Subcutaneous abdominal adipose tissue (tissue), 5 donors: ENCODE measurements at regions not wholly inside any gene's neighbourhood (a gene's known extent, or its start where the extent isn't known, plus 50 kb on each side); places are given as distances from the start of the nearest gene placed in this dataset.

ENCODE experiments used
- H3K27ac ChIP-seq: one replicate; pipeline ENCODE4 v1.7.0; 2013; ENCODE audit warnings: low read depth, mild to moderate bottlenecking, inconsistent platforms, low read length, moderate library complexity
- H3K27me3 ChIP-seq, 5 donors: one replicate each; pipeline ENCODE4 v1.7.0; 2013; ENCODE audit warnings: low read length in 5 of 5, inconsistent platforms in 1 of 5; ENCODE audit not compliant: control insufficient read depth in 5 of 5, insufficient read depth in 4 of 5
- H3K36me3 ChIP-seq, 5 donors: one replicate each; pipeline ENCODE4 v1.7.0; 2013; ENCODE audit warnings: low read length in 5 of 5; ENCODE audit not compliant: control insufficient read depth in 5 of 5, insufficient read depth in 5 of 5
- H3K4me1 ChIP-seq, 5 donors: one replicate each; pipeline ENCODE4 v1.7.0; 2013; ENCODE audit warnings: low read length in 5 of 5, mild to moderate bottlenecking in 3 of 5, moderate library complexity in 1 of 5; ENCODE audit not compliant: control insufficient read depth in 5 of 5, insufficient read depth in 5 of 5
- H3K4me3 ChIP-seq, 5 donors: one replicate each; pipeline ENCODE4 v1.7.0; 2013; ENCODE audit warnings: low read length in 5 of 5, low read depth in 1 of 5
- H3K9ac ChIP-seq, 5 donors: one replicate each; pipeline ENCODE4 v1.7.0; 2013; ENCODE audit warnings: low read length in 5 of 5, mild to moderate bottlenecking in 4 of 5, moderate library complexity in 3 of 5
- H3K9me3 ChIP-seq, 5 donors: one replicate each; pipeline ENCODE4 v1.7.0; 2013; ENCODE audit warnings: low read length in 5 of 5; ENCODE audit not compliant: control insufficient read depth in 5 of 5
- donor health status: healthy.
- donor health status: healthy.
- donor health status: healthy.
- donor health status: healthy.
- donor health status: healthy.

DNA sequence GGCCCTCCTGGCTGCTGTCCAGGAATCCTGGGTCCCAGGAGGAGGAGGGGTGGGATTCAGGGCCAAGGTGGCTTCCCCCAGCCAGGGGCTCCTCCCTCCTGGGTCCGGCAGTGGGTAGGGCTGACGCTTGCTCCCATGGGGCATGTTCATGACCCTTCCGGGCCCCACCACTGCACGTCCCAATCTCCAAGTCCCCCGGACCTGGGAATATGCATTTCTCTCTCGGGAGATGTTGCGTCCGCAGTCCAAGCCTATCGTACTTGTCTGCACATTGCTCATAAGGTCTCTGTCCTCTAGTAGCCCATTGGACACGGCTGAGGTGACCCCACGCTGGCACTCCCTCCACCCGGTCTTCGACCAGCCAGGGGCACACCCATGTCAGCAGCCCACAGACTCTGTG lies 192.3 kb downstream of the TEX29 start:
- H3K4me1 ChIP-seq, result no peaks in the 10 kb centered on the region
- peaks cover 6 to 54% (median 31%) of the 10 kb centered on the region in 5 donors for H3K27me3 ChIP-seq
- H3K36me3 ChIP-seq, result no peaks in the 10 kb centered on the region
- no peak overlapping the region for H3K4me3 ChIP-seq
- no peak overlapping the region for H3K9ac ChIP-seq
- no peak overlapping the region for H3K27ac ChIP-seq
- H3K9me3 ChIP-seq, result no peaks in the 10 kb centered on the region

DNA sequence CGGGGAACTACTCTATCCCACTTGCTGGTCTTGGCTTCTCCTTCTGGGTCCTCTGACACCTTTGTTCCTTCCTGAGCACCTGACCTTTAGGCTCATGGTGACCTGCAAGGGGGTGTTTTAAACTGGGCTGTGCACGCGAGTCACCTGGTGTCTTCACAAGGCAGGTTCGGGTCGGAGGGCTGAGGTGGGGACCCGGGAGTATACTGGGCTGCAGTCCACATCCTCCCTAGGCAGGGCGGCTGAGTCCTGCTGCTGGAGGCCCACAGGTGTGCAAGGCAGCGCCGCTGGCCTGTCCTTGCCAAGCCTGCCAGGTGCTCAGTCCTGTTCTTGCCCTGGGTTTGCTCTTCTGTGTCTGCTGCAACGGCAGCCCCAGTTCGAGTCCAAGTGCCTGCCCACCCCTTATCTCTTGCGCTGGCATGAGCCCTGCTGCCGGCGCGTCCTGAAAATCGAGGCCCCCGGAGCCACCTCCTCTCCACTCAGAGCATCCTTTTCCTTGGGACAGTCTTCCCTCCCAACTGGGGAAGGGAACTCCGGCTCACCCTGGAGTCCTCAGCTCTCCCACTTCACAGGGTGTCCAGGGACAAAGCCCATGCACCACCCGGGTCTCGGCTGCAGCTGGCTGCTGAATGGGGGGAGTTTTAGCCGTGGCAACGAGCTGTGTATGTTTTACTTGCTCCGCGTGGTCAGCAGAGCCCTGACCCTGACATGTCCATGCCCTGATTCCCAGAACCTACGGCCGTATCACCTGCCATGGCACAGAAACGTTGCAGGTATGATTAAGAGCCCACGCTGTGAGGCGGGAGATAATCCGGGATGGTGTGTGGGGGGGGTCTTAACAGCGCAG lies 193.5 kb downstream of the TEX29 start:
- Histone ChIP-seq H3K27ac (no peak overlapping the region), H3K4me3 (no peak overlapping the region), H3K9me3 (no peaks in the 10 kb centered on the region), H3K9ac (no peak overlapping the region), H3K36me3 (no peaks in the 10 kb centered on the region), H3K27me3 (peaks cover 6 to 58% (median 31%) of the 10 kb centered on the region in 5 donors), H3K4me1 (peaks cover 0 to under 1% (median 0%) of the 10 kb centered on the region in 5 donors)

DNA sequence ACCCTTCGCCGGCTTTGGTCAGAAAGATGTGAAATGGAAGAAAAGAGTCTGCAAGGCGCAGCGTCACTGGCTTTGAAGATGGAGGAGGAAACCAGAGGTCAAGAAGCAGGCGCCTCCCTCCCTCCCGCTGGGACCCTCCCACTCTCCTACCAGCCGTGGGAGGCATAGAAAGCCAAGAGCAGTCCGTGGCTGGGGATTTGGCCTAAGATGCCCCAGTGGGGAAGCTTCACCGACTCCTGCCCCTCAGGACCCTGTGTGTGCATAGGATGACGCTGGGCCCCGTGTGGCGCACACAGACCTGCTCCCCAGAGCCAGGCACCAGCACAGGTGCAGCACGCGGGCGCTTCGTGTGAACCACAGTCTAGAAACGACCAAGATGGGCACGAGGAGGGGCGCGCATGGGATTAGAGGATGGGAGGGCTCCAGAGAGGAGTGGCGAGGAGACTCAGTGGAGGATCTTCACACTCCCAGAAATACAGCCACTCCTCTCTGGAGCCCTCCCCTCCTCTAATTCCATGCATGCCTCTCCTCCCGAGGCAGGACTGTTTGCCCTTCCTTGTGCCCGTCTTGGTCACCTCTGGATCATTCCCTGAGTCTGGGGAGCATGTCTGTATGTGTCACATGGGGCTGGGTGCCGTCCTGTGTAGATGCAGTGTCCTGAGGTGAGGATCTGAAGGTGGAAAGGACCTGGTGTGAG lies 194.3 kb downstream of the TEX29 start:
- Histone ChIP-seq H3K9ac (no peak overlapping the region), H3K4me1 (peaks cover 0 to 5% (median 0%) of the 10 kb centered on the region in 5 donors), H3K36me3 (no peaks in the 10 kb centered on the region), H3K4me3 (no peak overlapping the region), H3K27me3 (peaks cover 6 to 58% (median 31%) of the 10 kb centered on the region in 5 donors), H3K27ac (no peak overlapping the region), H3K9me3 (no peaks in the 10 kb centered on the region)

GRCh38 chr13:111515307-111515617 lies 194.8 kb downstream of the TEX29 start:
- H3K4me3 ChIP-seq, result no peak overlapping the region
- peaks cover 0 to 5% (median 0%) of the 10 kb centered on the region in 5 donors for H3K4me1 ChIP-seq
- no peak overlapping the region for H3K9ac ChIP-seq
- no peaks in the 10 kb centered on the region for H3K36me3 ChIP-seq
- no peaks in the 10 kb centered on the region for H3K9me3 ChIP-seq
- no peak overlapping the region for H3K27ac ChIP-seq
- H3K27me3 ChIP-seq, result peaks cover 6 to 57% (median 31%) of the 10 kb centered on the region in 5 donors

DNA sequence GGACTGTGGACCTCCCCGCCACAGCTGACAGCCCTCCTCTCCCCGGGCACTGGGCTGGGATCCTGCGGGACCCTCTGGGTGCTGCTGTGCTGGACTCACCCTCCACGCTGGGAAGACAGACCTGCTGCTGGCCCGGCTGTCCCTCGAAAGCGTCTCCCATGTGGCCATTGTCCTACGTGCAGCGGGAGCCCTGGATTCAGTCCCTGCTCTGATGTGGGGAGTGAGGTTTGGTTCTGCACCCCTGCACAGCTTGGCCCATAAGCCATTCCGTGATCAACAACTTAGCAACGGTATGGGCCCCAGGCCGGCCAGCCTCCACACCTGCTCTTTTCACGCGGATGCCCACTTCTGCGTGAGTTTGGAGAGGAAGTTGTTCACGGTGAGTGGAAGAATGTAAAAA lies 195.2 kb downstream of the TEX29 start:
- Histone ChIP-seq H3K36me3 (no peaks in the 10 kb centered on the region), H3K4me3 (no peak overlapping the region), H3K27me3 (peaks cover 6 to 53% (median 31%) of the 10 kb centered on the region in 5 donors), H3K4me1 (peaks cover 0 to 5% (median 0%) of the 10 kb centered on the region in 5 donors), H3K9me3 (no peaks in the 10 kb centered on the region), H3K9ac (no peak overlapping the region), H3K27ac (no peak overlapping the region)

GRCh38 chr13:111516712-111517640 lies 196.5 kb downstream of the TEX29 start:
- Histone ChIP-seq H3K27me3 (peaks cover 6 to 41% (median 30%) of the 10 kb centered on the region in 5 donors), H3K4me3 (no peak overlapping the region), H3K9me3 (no peaks in the 10 kb centered on the region), H3K4me1 (peaks cover 0 to 5% (median 0%) of the 10 kb centered on the region in 5 donors), H3K9ac (no peak overlapping the region), H3K36me3 (no peaks in the 10 kb centered on the region), H3K27ac (no peak overlapping the region)

DNA sequence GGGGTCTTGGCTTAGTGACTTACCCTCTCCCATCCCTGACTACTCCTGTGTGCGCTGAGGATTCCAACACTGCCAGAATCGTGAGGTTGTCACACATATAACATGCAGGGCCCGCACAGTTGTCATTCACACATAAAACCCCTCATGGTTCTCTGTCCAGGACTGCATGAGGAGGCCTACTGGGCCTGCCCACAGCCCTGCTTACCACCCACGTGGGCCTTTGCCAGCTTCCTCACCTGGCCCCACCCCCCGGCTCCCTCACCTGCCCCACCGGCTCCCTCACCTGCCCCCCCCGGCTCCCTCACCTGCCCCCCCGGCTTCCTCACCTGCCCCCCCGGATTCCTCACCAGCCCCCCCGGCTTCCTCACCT lies 197.2 kb downstream of the TEX29 start:
- Histone ChIP-seq H3K4me1 (peaks cover 0 to 5% (median 0%) of the 10 kb centered on the region in 5 donors), H3K4me3 (no peak overlapping the region), H3K27me3 (peaks cover 6 to 40% (median 28%) of the 10 kb centered on the region in 5 donors), H3K9me3 (no peaks in the 10 kb centered on the region), H3K36me3 (no peaks in the 10 kb centered on the region), H3K27ac (no peak overlapping the region), H3K9ac (no peak overlapping the region)

DNA sequence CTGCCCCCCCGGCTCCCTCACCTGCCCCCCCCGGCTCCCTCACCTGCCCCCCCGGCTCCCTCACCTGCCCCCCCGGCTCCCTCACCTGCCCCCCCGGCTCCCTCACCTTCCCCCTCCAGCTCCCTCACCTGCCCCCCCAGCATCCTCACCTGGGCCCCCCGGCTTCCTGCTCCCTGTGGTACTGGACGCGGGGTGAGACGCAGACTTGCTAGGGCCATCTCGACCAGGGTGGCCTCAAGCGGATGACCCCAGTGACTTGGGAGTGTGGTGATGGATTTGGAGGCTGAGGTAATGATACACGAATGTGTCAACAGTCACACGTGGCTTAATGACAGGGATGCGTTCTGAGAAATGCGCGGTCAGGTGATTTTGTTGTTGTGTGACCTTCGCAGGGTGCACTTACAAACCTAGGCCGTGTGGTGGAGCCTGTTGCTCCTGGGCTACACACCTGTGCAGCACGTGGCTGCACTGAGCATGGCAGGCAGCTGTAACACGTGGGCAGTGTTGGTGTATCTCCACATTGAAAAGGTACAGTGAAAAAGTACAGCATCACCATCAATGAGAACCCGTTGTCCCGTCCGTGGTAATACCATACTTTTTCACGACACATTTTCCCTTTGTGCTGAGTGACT lies 197.8 kb downstream of the TEX29 start:
- H3K27ac ChIP-seq, result no peak overlapping the region
- H3K36me3 ChIP-seq, result no peaks in the 10 kb centered on the region
- peaks cover 0 to 5% (median 0%) of the 10 kb centered on the region in 5 donors for H3K4me1 ChIP-seq
- no peak overlapping the region for H3K9ac ChIP-seq
- H3K4me3 ChIP-seq, result no peak overlapping the region
- H3K27me3 ChIP-seq, result peaks cover 6 to 34% (median 25%) of the 10 kb centered on the region in 5 donors
- no peaks in the 10 kb centered on the region for H3K9me3 ChIP-seq

- Histone ChIP-seq H3K9me3 (no peaks in the 10 kb centered on the region), H3K27me3 (peaks cover 6 to 32% (median 25%) of the 10 kb centered on the region in 5 donors), H3K36me3 (no peaks in the 10 kb centered on the region), H3K4me1 (peaks cover 0 to 5% (median 0%) of the 10 kb centered on the region in 5 donors), H3K4me3 (no peak overlapping the region), H3K9ac (no peak overlapping the region), H3K27ac (no peak overlapping the region)
These were observed 198.6 kb downstream of the TEX29 start for GRCh38 chr13:111519041-111519440.
